ENCODE measurements at regions not wholly inside any gene's neighbourhood (a gene's known extent, or its start where the extent isn't known, plus 50 kb on each side); places are given as distances from the start of the nearest gene placed in this dataset.
A peak's percentile ranks its signal among the peaks of the same experiment; 100 is the strongest.
"Not testable (repeated sequence)": the region's sequence is repeated elsewhere in the genome, so short reads cannot be mapped to it uniquely, and the experiment has no call there.

GRCh38 chr6:28802417-28803336 lies 121.1 kb downstream of the TRIM27 start:
- no peak for DNase-seq (ENCODE audit: low spot score)

- no peak for DNase-seq (ENCODE audit: low spot score)
Measured at GRCh38 chr6:28803337-28803709, 120.5 kb downstream of the TRIM27 start.

- DNase-seq (ENCODE audit: low spot score) = no peak
Measured at GRCh38 chr6:28807682-28808280, 116.0 kb downstream of the TRIM27 start.

GRCh38 chr6:28808383-28808782 lies 115.4 kb downstream of the TRIM27 start:
- no peak for DNase-seq (ENCODE audit: low spot score)

- no peak for DNase-seq (ENCODE audit: low spot score)
Measured at GRCh38 chr6:28809947-28810658, 113.7 kb downstream of the TRIM27 start.

GRCh38 chr6:28810659-28811053 lies 113.1 kb downstream of the TRIM27 start:
- DNase-seq (ENCODE audit: low spot score) = no peak

GRCh38 chr6:28811873-28812272 lies 111.9 kb downstream of the TRIM27 start:
- no peak for DNase-seq (ENCODE audit: low spot score)

GRCh38 chr6:28812778-28813569 lies 110.8 kb downstream of the TRIM27 start:
- no peak for DNase-seq (ENCODE audit: low spot score)

- no peak for DNase-seq (ENCODE audit: low spot score)
Measured at GRCh38 chr6:28814032-28814976, 109.5 kb downstream of the TRIM27 start.

- DNase-seq (ENCODE audit: low spot score) = no peak
Measured at GRCh38 chr6:28816339-28816908, 107.4 kb downstream of the TRIM27 start.

GRCh38 chr6:28816909-28817807 lies 106.6 kb downstream of the TRIM27 start:
- no peak for DNase-seq (ENCODE audit: low spot score)

- DNase-seq (ENCODE audit: low spot score) = no peak
Measured at GRCh38 chr6:28817808-28818145, 106.0 kb downstream of the TRIM27 start.

- DNase-seq (ENCODE audit: low spot score) = no peak
Measured at GRCh38 chr6:28824793-28825731, 98.7 kb downstream of the TRIM27 start.

GRCh38 chr6:28825732-28826293 lies 98.0 kb downstream of the TRIM27 start:
- DNase-seq (ENCODE audit: low spot score) = no peak

- not testable (repeated sequence) for DNase-seq (ENCODE audit: low spot score)
Measured at GRCh38 chr6:28831683-28832082, 92.1 kb downstream of the TRIM27 start.

GRCh38 chr6:28836703-28837102 lies 87.1 kb downstream of the TRIM27 start:
- not testable (repeated sequence) for DNase-seq (ENCODE audit: low spot score)

GRCh38 chr6:28838289-28838633 lies 85.5 kb downstream of the TRIM27 start:
- peak; percentile 90 for DNase-seq (ENCODE audit: low spot score)
